Panc1 (cell line): ENCODE measurements at regions not wholly inside any gene's neighbourhood (a gene's known extent, or its start where the extent isn't known, plus 50 kb on each side); places are given as distances from the start of the nearest gene placed in this dataset.

Experiments
- ATAC-seq: fragments of 200-7000 bp; cut with Tn5 transposase; 2 replicates; pipeline ENCODE4 v1.9.1; 2020; ENCODE audit warnings: mild to moderate bottlenecking, moderate library complexity
- BruUV-seq: library from RNA; stranded (reverse); fragments of 400-500 nt; replicated peaks from 2 replicates; lab custom pipeline; 2021; lab: Mats Ljungman, UMichigan
- CTCF ChIA-PET: fragments of 300-600 bp; sonication (Branson Sonifier 250); formaldehyde crosslinking; loops from one replicate; lab custom pipeline; 2022; ENCODE audit warnings: antibody characterized with exemption; lab: Charles Lee
- POLR2A ChIA-PET: fragments of 300-600 bp; sonication (Branson Sonifier 250); formaldehyde crosslinking; loops from one replicate; lab custom pipeline; 2022; ENCODE audit warnings: antibody characterized with exemption; lab: Charles Lee
- DNase-seq: peaks from one replicate; pipeline ENCODE4 v3.0.0-alpha.2; 2010; ENCODE audit warnings: low read depth, low spot score
- H3K27ac ChIP-seq: 2 replicates; pipeline ENCODE4 v1.5.1; 2011; ENCODE audit warnings: mild to moderate bottlenecking, low read length, inconsistent platforms
- H3K27me3 ChIP-seq: fragments of 200-500 bp; sonication (Bioruptor generic); 2 replicates; pipeline ENCODE4 v1.6.0; 2014; ENCODE audit warnings: low read length, inconsistent platforms; ENCODE audit not compliant: control insufficient read depth, insufficient read depth
- H3K36me3 ChIP-seq: fragments of 200-500 bp; sonication (Bioruptor generic); 2 replicates; pipeline ENCODE4 v1.5.1; 2014; ENCODE audit warnings: inconsistent platforms, mild to moderate bottlenecking, low read length, moderate library complexity; ENCODE audit not compliant: control insufficient read depth, insufficient read depth
- H3K4me1 ChIP-seq: 2 replicates; pipeline ENCODE4 v1.5.1; 2011; ENCODE audit warnings: inconsistent platforms, mild to moderate bottlenecking, low read length, moderate library complexity; ENCODE audit not compliant: control insufficient read depth, insufficient read depth
- H3K4me3 ChIP-seq, 2 experiments: 2 replicates each; pipeline ENCODE4 v1.5.1; 2011 to 2012; ENCODE audit warnings: low read depth in 2 of 2, low read length in 2 of 2, mild to moderate bottlenecking in 2 of 2, inconsistent platforms in 1 of 2, moderate library complexity in 1 of 2
- H3K9me3 ChIP-seq: fragments of 200-500 bp; sonication (Bioruptor generic); 2 replicates; pipeline ENCODE4 v1.5.1; 2014; ENCODE audit warnings: low read depth, mild to moderate bottlenecking, inconsistent platforms, low read length, moderate library complexity; ENCODE audit not compliant: control insufficient read depth, insufficient read depth
- POLR2AphosphoS5 ChIP-seq: IDR thresholded peaks from 2 replicates; pipeline ENCODE4 v1.6.1; 2012; ENCODE audit warnings: mild to moderate bottlenecking, low read depth, low read length, moderate library complexity
- SIN3A ChIP-seq: IDR thresholded peaks from 2 replicates; pipeline ENCODE4 v1.6.1; 2012; ENCODE audit warnings: low read depth, mild to moderate bottlenecking, low read length, moderate library complexity, borderline replicate concordance; ENCODE audit not compliant: insufficient read depth
- TCF7L2 ChIP-seq: IDR thresholded peaks from 2 replicates; pipeline ENCODE4 v1.6.1; 2011; ENCODE audit warnings: mild to moderate bottlenecking, low read depth, low read length, inconsistent platforms
- in situ Hi-C: cut with HindIII; loops from 2 replicates; pipeline ENCODE4 v1.10.0; 2016; ENCODE audit warnings: low sequenced_read_pairs, low pct_unique_long_range_greater_than_20kb
- intact Hi-C: fragments of 100-400 bp; cut with micrococcal nuclease; formaldehyde crosslinking; loops from one replicate; pipeline ENCODE4 v1.10.0; 2022; ENCODE audit not compliant: unreplicated experiment
- TF ChIP-seq, protein P1 (sequence below): fragments of 450-650 bp; IDR thresholded peaks from 2 replicates; pipeline ENCODE4 v1.5.1; 2017; ENCODE audit warnings: mild to moderate bottlenecking
- TF ChIP-seq, protein P2 (sequence below), 2 experiments: IDR thresholded peaks; 2 replicates each; pipeline ENCODE4 v1.6.1; 2011 to 2012; ENCODE audit warnings: low read depth in 2 of 2, control low read depth in 1 of 2, low read length in 1 of 2, mild to moderate bottlenecking in 1 of 2, moderate library complexity in 1 of 2; ENCODE audit not compliant: insufficient read depth in 1 of 2

- TF ChIP-seq TCF7L2 (no peak), POLR2AphosphoS5 (no peak), SIN3A (no peak)
- TF ChIP-seq, protein P1, sequence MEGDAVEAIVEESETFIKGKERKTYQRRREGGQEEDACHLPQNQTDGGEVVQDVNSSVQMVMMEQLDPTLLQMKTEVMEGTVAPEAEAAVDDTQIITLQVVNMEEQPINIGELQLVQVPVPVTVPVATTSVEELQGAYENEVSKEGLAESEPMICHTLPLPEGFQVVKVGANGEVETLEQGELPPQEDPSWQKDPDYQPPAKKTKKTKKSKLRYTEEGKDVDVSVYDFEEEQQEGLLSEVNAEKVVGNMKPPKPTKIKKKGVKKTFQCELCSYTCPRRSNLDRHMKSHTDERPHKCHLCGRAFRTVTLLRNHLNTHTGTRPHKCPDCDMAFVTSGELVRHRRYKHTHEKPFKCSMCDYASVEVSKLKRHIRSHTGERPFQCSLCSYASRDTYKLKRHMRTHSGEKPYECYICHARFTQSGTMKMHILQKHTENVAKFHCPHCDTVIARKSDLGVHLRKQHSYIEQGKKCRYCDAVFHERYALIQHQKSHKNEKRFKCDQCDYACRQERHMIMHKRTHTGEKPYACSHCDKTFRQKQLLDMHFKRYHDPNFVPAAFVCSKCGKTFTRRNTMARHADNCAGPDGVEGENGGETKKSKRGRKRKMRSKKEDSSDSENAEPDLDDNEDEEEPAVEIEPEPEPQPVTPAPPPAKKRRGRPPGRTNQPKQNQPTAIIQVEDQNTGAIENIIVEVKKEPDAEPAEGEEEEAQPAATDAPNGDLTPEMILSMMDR = no peak
- TF ChIP-seq, protein P2, sequence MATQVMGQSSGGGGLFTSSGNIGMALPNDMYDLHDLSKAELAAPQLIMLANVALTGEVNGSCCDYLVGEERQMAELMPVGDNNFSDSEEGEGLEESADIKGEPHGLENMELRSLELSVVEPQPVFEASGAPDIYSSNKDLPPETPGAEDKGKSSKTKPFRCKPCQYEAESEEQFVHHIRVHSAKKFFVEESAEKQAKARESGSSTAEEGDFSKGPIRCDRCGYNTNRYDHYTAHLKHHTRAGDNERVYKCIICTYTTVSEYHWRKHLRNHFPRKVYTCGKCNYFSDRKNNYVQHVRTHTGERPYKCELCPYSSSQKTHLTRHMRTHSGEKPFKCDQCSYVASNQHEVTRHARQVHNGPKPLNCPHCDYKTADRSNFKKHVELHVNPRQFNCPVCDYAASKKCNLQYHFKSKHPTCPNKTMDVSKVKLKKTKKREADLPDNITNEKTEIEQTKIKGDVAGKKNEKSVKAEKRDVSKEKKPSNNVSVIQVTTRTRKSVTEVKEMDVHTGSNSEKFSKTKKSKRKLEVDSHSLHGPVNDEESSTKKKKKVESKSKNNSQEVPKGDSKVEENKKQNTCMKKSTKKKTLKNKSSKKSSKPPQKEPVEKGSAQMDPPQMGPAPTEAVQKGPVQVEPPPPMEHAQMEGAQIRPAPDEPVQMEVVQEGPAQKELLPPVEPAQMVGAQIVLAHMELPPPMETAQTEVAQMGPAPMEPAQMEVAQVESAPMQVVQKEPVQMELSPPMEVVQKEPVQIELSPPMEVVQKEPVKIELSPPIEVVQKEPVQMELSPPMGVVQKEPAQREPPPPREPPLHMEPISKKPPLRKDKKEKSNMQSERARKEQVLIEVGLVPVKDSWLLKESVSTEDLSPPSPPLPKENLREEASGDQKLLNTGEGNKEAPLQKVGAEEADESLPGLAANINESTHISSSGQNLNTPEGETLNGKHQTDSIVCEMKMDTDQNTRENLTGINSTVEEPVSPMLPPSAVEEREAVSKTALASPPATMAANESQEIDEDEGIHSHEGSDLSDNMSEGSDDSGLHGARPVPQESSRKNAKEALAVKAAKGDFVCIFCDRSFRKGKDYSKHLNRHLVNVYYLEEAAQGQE (IDR thresholded peaks at IDR 0.05; ENCODE audit: insufficient read depth in 1 of 2, low read depth in 2 of 2, low read length in 1 of 2) = no peak
- CTCF ChIA-PET = no interaction called here
- ATAC-seq (no peak), DNase-seq (no peak)
- Histone ChIP-seq H3K9me3 (no peaks in the 10 kb centered on the region), H3K4me3 (no peak overlapping the region), H3K36me3 (no peaks in the 10 kb centered on the region), H3K4me1 (no peaks in the 10 kb centered on the region), H3K27ac (no peak overlapping the region), H3K27me3 (no peaks in the 10 kb centered on the region)
- intact Hi-C loops (no loop called here), in situ Hi-C loops (no loop called here)
- POLR2A ChIA-PET = no interaction called here
- BruUV-seq = no TSS peak
Observed at GRCh38 chr12:93027041-93027440, 97.9 kb upstream of the EEA1 start.

DNA sequence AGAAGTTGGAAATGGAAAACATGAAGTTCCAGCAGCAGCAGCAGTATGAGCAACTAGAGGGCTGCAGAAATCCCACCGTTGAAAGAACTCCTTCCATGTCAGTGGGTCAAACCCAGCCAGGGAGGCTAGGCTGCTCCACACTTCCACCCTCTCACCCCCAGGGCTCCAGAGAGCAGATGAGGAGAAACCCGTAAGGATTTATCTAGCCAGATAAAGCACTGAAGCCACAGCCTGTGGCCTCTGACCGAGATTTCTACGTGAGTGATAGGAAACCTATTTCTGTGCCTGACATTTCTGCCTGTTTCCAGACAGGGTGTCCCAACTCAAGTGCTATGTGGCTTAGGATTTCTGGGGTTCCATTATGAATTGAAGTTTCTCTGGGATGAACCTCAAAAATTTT, 100.0 kb upstream of the EEA1 start:
- intact Hi-C loops (no loop called here), in situ Hi-C loops (no loop called here)
- Histone ChIP-seq H3K27me3 (peaks cover 2% of the 10 kb centered on the region; the same call in 1 of the 2 replicates), H3K4me3 (no peak overlapping the region), H3K4me1 (no peaks in the 10 kb centered on the region), H3K27ac (no peak overlapping the region), H3K36me3 (no peaks in the 10 kb centered on the region), H3K9me3 (no peaks in the 10 kb centered on the region)
- ATAC-seq (no peak), DNase-seq (no peak)
- no TSS peak for BruUV-seq
- ChIA-PET CTCF (no interaction called here), POLR2A (no interaction called here)
- TF ChIP-seq, protein P1 = no peak
- TF ChIP-seq POLR2AphosphoS5 (no peak), TCF7L2 (no peak), SIN3A (no peak)
- TF ChIP-seq, protein P2 (IDR thresholded peaks at IDR 0.05; ENCODE audit: insufficient read depth in 1 of 2, low read depth in 2 of 2, low read length in 1 of 2) = no peak
